HCT116 (cell line): ENCODE measurements at regions not wholly inside any gene's neighbourhood (a gene's known extent, or its start where the extent isn't known, plus 50 kb on each side); places are given as distances from the start of the nearest gene placed in this dataset.

Experiments used
- ATAC-seq: fragments of 200-7000 bp; cut with Tn5 transposase; 2 replicates; pipeline ENCODE4 v1.9.1; 2020; ENCODE audit warnings: mild to moderate bottlenecking, moderate library complexity
- BruUV-seq: library from RNA; stranded (reverse); fragments of 400-500 nt; replicated peaks from 2 replicates; lab custom pipeline; 2021; lab: Mats Ljungman, UMichigan
- CTCF ChIA-PET: fragments of 300-600 bp; sonication (Branson Sonifier 250); formaldehyde crosslinking; loops from one replicate; lab custom pipeline; 2021; ENCODE audit warnings: antibody characterized with exemption; lab: Charles Lee
- POLR2A ChIA-PET: fragments of 300-600, 350-600 bp; sonication (Branson Sonifier 250); formaldehyde crosslinking; loops from one replicate; lab custom pipeline; 2021; ENCODE audit warnings: antibody characterized with exemption; lab: Charles Lee
- RAD21 ChIA-PET, 2 experiments: fragments of 300-600 bp; sonication (Branson Sonifier 250); formaldehyde crosslinking; loops; one replicate each; lab custom pipeline; 2023; ENCODE audit warnings: low total read pairs in 2 of 2; ENCODE audit not compliant: uncharacterized antibody in 2 of 2, unreplicated experiment in 2 of 2, low non-redundant PET in 1 of 2; lab: Charles Lee
- DNase-seq: peaks from one replicate; pipeline ENCODE4 v3.0.0-alpha.2; 2010; ENCODE audit warnings: low read depth, low spot score
- H2AFZ ChIP-seq: fragments of 200-600 bp; shearing (Covaris generic), sonication (generic); 2 replicates; pipeline ENCODE4 v1.6.1; 2017; ENCODE audit warnings: low read depth, mixed run types, mixed read lengths, antibody characterized with exemption, low read length; ENCODE audit not compliant: poor library complexity, severe bottlenecking
- H3K27ac ChIP-seq: 2 replicates; pipeline ENCODE4 v1.5.1; 2012; ENCODE audit warnings: low read depth, low read length
- H3K27me3 ChIP-seq: fragments of 200-600 bp; sonication (generic); 2 replicates; pipeline ENCODE4 v1.6.1; 2016; ENCODE audit warnings: mixed run types, low read length, mixed read lengths; ENCODE audit not compliant: insufficient read depth
- H3K36me3 ChIP-seq, 2 experiments: fragments of 200-500 bp in 1 of 2; fragments of 200-600 bp in 1 of 2; sonication (Bioruptor generic) in 1 of 2; sonication (generic) in 1 of 2; 2 replicates each; pipeline versions ENCODE4 v1.5.1 to v1.6.1; 2014 to 2016; ENCODE audit warnings: low read length in 2 of 2, inconsistent platforms in 1 of 2, mixed read lengths in 1 of 2, mixed run types in 1 of 2; ENCODE audit not compliant: insufficient read depth in 2 of 2, control insufficient read depth in 1 of 2
- H3K4me1 ChIP-seq, 2 experiments: fragments of 200-600 bp in 1 of 2; sonication (generic) in 1 of 2; 2 replicates each; pipeline versions ENCODE4 v1.5.1 to v1.6.1; 2012 to 2017; ENCODE audit warnings: low read length in 2 of 2, inconsistent platforms in 1 of 2, mild to moderate bottlenecking in 1 of 2, mixed read lengths in 1 of 2, mixed run types in 1 of 2, moderate library complexity in 1 of 2; ENCODE audit not compliant: insufficient read depth in 2 of 2, control insufficient read depth in 1 of 2
- H3K4me2 ChIP-seq: fragments of 200-600 bp; sonication (generic); 2 replicates; pipeline ENCODE4 v1.6.1; 2017; ENCODE audit warnings: mixed run types, low read length, mixed read lengths
- H3K4me3 ChIP-seq, 2 experiments: fragments of 200-600 bp in 1 of 2; sonication (generic) in 1 of 2; replicated peaks in 1 of 2; 2 replicates each; pipeline ENCODE4 v1.5.1; 2011 to 2016; ENCODE audit warnings: low read length in 2 of 2, control low read depth in 1 of 2, low read depth in 1 of 2, mild to moderate bottlenecking in 1 of 2, mixed read lengths in 1 of 2, mixed run types in 1 of 2
- H3K79me2 ChIP-seq: fragments of 200-600 bp; sonication (generic); 2 replicates; pipeline ENCODE4 v1.6.1; 2017; ENCODE audit warnings: mild to moderate bottlenecking, mixed run types, low read length, moderate library complexity, mixed read lengths; ENCODE audit not compliant: insufficient read depth
- H3K9ac ChIP-seq: fragments of 200-600 bp; sonication (generic); 2 replicates; pipeline ENCODE4 v1.6.1; 2016; ENCODE audit warnings: low read length, mixed read lengths
- H3K9me2 ChIP-seq: fragments of 200-600 bp; sonication (generic), shearing (Covaris generic); 2 replicates; pipeline ENCODE4 v1.6.1; 2017; ENCODE audit warnings: mixed run types, mild to moderate bottlenecking, moderate library complexity; ENCODE audit not compliant: insufficient read depth
- H3K9me3 ChIP-seq, 2 experiments: fragments of 200-500 bp in 1 of 2; fragments of 200-600 bp in 1 of 2; sonication (Bioruptor generic) in 1 of 2; sonication (generic) in 1 of 2; 2 replicates each; pipeline ENCODE4 v1.6.1; 2014 to 2017; ENCODE audit warnings: low read length in 2 of 2, mixed read lengths in 2 of 2, inconsistent platforms in 1 of 2, low read depth in 1 of 2, mild to moderate bottlenecking in 1 of 2, mixed run types in 1 of 2, moderate library complexity in 1 of 2; ENCODE audit not compliant: control insufficient read depth in 1 of 2, insufficient read depth in 1 of 2
- H4K20me1 ChIP-seq: fragments of 200-600 bp; sonication (generic), shearing (Covaris generic); 2 replicates; pipeline ENCODE4 v1.6.1; 2017; ENCODE audit warnings: mixed run types, mild to moderate bottlenecking, moderate library complexity; ENCODE audit not compliant: insufficient read depth
- CEBPB ChIP-seq: IDR thresholded peaks from 2 replicates; pipeline ENCODE4 v1.6.1; 2012; ENCODE audit warnings: low read depth
- CTCF ChIP-seq, 3 experiments: fragments of 200-600 bp in 1 of 3; sonication (generic) in 1 of 3; IDR thresholded peaks in 2 of 3; conservative IDR thresholded peaks in 1 of 3; 2 replicates each; pipeline ENCODE4 v1.5.1; 2012 to 2017; ENCODE audit warnings: low read depth in 2 of 3, low read length in 2 of 3, antibody characterized with exemption in 1 of 3, borderline replicate concordance in 1 of 3, control low read depth in 1 of 3, mild to moderate bottlenecking in 1 of 3, mixed read lengths in 1 of 3, mixed run types in 1 of 3, moderate library complexity in 1 of 3; ENCODE audit not compliant: insufficient read depth in 1 of 3
- ELF1 ChIP-seq: IDR thresholded peaks from 2 replicates; pipeline ENCODE4 v1.6.1; 2012; ENCODE audit warnings: low read depth, borderline replicate concordance
- FOSL1 ChIP-seq: IDR thresholded peaks from 2 replicates; pipeline ENCODE4 v1.6.1; 2012; ENCODE audit warnings: low read depth
- POLR2A ChIP-seq: IDR thresholded peaks from 2 replicates; pipeline ENCODE4 v1.7.0; 2011; ENCODE audit warnings: borderline replicate concordance; ENCODE audit not compliant: insufficient read depth, insufficient read length; ENCODE audit errors: extremely low read depth
- POLR2AphosphoS5 ChIP-seq: IDR thresholded peaks from 2 replicates; pipeline ENCODE4 v1.6.1; 2011; ENCODE audit warnings: mild to moderate bottlenecking, low read depth, low read length, moderate library complexity
- SRF ChIP-seq: IDR thresholded peaks from 2 replicates; pipeline ENCODE4 v1.6.1; 2012; ENCODE audit warnings: low read depth
- ZNF274 ChIP-seq: fragments of 200-500 bp; sonication (Bioruptor generic); IDR thresholded peaks from 2 replicates; pipeline ENCODE4 v1.6.1; 2014; ENCODE audit warnings: mild to moderate bottlenecking, low read depth, low read length, inconsistent platforms
- intact Hi-C: fragments of 100-400 bp; cut with micrococcal nuclease; formaldehyde crosslinking; loops from 2 replicates; pipeline ENCODE4 v1.10.0; 2022
- TF ChIP-seq, protein P1 (sequence below): IDR thresholded peaks from 2 replicates; pipeline ENCODE4 v1.6.1; 2011; ENCODE audit warnings: mild to moderate bottlenecking, low read length, moderate library complexity; ENCODE audit not compliant: insufficient replicate concordance; ENCODE audit errors: extremely low read depth

DNA sequence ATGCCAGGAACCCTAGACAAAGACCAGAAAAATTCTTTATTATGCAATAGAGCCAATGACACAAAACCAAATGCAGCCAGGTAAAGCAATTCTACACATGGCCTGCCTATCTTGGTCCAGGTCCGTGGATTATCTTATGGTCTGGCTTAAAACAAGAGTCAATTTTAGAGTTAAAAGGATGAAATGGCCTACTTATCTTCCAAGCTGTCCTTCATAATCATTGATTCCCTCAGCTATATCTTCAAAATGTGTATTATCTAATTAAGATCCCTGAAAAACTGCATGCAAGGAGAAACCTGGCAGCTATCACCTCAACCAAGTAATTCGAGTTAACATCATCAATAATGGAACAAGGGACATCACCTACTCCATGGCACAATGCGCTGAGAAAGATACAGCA, 479.4 kb upstream of the NRP1 start:
- H3K27ac ChIP-seq = no peak overlapping the region
- H3K36me3 ChIP-seq = no peaks in the 10 kb centered on the region
- intact Hi-C loops = no loop called here
- H3K4me3 ChIP-seq = no peak overlapping the region
- H3K9me2 ChIP-seq = no peaks in the 10 kb centered on the region
- no peak overlapping the region for H3K4me2 ChIP-seq
- no peaks in the 10 kb centered on the region for H3K9me3 ChIP-seq
- RAD21 ChIA-PET = no interaction called here
- POLR2A ChIA-PET = no interaction called here
- CTCF ChIA-PET = no interaction called here
- no TSS peak for BruUV-seq
- H3K4me1 ChIP-seq = no peaks in the 10 kb centered on the region
- ATAC-seq (no peak), DNase-seq (no peak)
- no peak overlapping the region for H3K9ac ChIP-seq
- no peaks in the 10 kb centered on the region for H3K27me3 ChIP-seq
- no peaks in the 10 kb centered on the region for H3K79me2 ChIP-seq
- no peaks in the 10 kb centered on the region for H4K20me1 ChIP-seq
- no peak for TF ChIP-seq CTCF (IDR thresholded peaks at IDR 0.05 in 2 of 3, conservative IDR thresholded peaks at IDR 0.05 in 1 of 3; ENCODE audit: borderline replicate concordance in 1 of 3, insufficient read depth in 1 of 3, low read depth in 2 of 3, low read length in 2 of 3)
- no peak overlapping the region for H2AFZ ChIP-seq

DNA sequence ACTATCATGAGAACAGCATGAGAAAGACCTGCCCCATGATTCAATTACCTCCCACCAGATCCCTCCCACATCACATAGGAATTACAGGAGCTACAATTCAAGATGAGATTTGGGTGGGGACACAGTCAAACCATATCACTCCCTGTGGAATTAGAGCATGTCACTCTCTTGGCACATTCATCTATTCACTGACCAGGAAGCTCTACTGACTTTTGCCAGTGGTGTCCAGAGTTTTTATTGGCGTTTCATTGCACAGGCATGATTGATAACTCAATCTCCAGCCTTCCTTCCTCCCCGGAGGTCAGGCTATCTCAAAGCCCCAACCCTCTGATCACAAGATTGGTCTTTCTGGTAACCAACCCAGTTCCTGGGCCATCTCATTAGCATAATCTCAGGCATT, 478.9 kb upstream of the NRP1 start:
- no peak overlapping the region for H3K27ac ChIP-seq
- no peaks in the 10 kb centered on the region for H3K9me2 ChIP-seq
- H3K36me3 ChIP-seq = no peaks in the 10 kb centered on the region
- no peaks in the 10 kb centered on the region for H3K27me3 ChIP-seq
- no peak overlapping the region for H3K4me2 ChIP-seq
- no peaks in the 10 kb centered on the region for H3K79me2 ChIP-seq
- H2AFZ ChIP-seq = no peak overlapping the region
- ChIA-PET RAD21 (no interaction called here), CTCF (no interaction called here), POLR2A (no interaction called here)
- no peak overlapping the region for H3K4me3 ChIP-seq
- H3K9ac ChIP-seq = no peak overlapping the region
- H3K4me1 ChIP-seq = no peaks in the 10 kb centered on the region
- H4K20me1 ChIP-seq = no peaks in the 10 kb centered on the region
- H3K9me3 ChIP-seq = no peaks in the 10 kb centered on the region
- TF ChIP-seq POLR2AphosphoS5 = no peak
- TF ChIP-seq SRF = no peak
- TF ChIP-seq POLR2A = no peak
- no peak for TF ChIP-seq FOSL1
- no peak for TF ChIP-seq CTCF (IDR thresholded peaks at IDR 0.05 in 2 of 3, conservative IDR thresholded peaks at IDR 0.05 in 1 of 3; ENCODE audit: borderline replicate concordance in 1 of 3, insufficient read depth in 1 of 3, low read depth in 2 of 3, low read length in 2 of 3)
- no peak for TF ChIP-seq ZNF274
- TF ChIP-seq CEBPB = no peak
- no peak for TF ChIP-seq ELF1
- TF ChIP-seq, protein P1, sequence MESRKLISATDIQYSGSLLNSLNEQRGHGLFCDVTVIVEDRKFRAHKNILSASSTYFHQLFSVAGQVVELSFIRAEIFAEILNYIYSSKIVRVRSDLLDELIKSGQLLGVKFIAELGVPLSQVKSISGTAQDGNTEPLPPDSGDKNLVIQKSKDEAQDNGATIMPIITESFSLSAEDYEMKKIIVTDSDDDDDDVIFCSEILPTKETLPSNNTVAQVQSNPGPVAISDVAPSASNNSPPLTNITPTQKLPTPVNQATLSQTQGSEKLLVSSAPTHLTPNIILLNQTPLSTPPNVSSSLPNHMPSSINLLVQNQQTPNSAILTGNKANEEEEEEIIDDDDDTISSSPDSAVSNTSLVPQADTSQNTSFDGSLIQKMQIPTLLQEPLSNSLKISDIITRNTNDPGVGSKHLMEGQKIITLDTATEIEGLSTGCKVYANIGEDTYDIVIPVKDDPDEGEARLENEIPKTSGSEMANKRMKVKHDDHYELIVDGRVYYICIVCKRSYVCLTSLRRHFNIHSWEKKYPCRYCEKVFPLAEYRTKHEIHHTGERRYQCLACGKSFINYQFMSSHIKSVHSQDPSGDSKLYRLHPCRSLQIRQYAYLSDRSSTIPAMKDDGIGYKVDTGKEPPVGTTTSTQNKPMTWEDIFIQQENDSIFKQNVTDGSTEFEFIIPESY = no peak
- ATAC-seq (no peak), DNase-seq (no peak)
- BruUV-seq = no TSS peak
- intact Hi-C loops = no loop called here
